LNCaP clone FGC (cell line): ENCODE measurements at regions not wholly inside any gene's neighbourhood (a gene's known extent, or its start where the extent isn't known, plus 50 kb on each side); places are given as distances from the start of the nearest gene placed in this dataset.

Source experiments
- DNase-seq: peaks from one replicate; pipeline ENCODE4 v3.0.0-alpha.2; 2011; ENCODE audit warnings: low read depth
- H3K4me3 ChIP-seq: 2 replicates; pipeline ENCODE4 v1.5.1; 2011; ENCODE audit warnings: mild to moderate bottlenecking, low read depth, low read length, control low read depth
- TF ChIP-seq, protein P1 (sequence below): IDR thresholded peaks from 2 replicates; pipeline ENCODE4 v1.5.1; 2012; ENCODE audit warnings: mild to moderate bottlenecking; ENCODE audit not compliant: control insufficient read depth, insufficient read depth; ENCODE audit errors: extremely low read depth

DNA sequence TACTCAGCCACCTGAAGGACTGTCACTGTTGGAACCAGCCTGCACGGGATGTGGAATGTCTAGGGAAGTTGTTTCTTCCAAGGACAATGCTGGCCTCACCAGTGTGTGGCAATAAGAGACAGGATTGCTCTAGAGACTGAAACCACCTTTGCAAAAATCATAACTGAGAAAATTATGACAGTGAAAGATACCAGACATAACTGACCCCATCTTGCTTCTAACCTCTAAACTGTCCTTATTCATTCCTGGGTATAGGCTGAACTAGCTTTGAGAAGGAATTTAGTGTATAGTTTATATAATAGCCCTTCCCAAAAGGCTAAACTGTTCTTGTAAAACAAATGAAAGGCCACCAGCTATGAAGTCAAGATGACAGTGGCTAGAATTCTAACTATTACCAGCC lies 83.6 kb downstream of the IER5 start:
- DNase-seq = no peak
- TF ChIP-seq, protein P1, sequence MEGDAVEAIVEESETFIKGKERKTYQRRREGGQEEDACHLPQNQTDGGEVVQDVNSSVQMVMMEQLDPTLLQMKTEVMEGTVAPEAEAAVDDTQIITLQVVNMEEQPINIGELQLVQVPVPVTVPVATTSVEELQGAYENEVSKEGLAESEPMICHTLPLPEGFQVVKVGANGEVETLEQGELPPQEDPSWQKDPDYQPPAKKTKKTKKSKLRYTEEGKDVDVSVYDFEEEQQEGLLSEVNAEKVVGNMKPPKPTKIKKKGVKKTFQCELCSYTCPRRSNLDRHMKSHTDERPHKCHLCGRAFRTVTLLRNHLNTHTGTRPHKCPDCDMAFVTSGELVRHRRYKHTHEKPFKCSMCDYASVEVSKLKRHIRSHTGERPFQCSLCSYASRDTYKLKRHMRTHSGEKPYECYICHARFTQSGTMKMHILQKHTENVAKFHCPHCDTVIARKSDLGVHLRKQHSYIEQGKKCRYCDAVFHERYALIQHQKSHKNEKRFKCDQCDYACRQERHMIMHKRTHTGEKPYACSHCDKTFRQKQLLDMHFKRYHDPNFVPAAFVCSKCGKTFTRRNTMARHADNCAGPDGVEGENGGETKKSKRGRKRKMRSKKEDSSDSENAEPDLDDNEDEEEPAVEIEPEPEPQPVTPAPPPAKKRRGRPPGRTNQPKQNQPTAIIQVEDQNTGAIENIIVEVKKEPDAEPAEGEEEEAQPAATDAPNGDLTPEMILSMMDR = no peak
- no peak overlapping the region for H3K4me3 ChIP-seq

DNA sequence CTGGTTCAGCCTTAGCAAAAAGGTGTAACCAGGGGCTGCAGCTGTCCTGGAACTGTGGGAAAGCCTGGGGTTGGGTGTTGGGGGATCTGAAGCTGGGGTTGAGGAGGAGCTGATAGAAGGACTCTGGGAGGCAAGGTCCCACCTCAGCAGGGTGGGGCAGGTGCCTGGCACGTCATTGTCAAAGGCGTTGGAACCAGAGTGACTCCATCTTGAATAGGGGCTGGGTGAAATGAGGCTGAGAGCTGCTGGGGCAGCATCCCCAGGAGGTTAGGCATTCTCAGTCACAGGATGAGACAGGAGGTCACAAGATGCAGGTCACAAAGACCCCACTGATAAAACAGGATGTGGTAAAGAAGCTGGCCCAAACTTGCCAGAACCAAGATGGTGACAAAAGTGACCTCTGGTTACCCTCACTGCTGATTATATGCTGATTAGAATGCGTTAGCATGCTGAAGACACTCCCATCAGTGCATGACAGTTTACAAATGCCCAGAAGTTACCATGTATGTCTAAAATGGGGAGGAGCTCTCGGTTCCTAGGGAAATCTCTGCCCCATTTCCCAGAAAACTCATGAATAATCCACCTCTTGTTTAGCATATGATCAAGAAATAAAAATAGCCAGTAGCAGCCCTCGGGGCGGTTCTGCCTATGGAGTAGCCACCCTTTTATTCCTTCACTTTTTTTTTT lies 85.4 kb downstream of the IER5 start:
- no peak overlapping the region for H3K4me3 ChIP-seq
- DNase-seq = no peak
- TF ChIP-seq, protein P1 = no peak

DNA sequence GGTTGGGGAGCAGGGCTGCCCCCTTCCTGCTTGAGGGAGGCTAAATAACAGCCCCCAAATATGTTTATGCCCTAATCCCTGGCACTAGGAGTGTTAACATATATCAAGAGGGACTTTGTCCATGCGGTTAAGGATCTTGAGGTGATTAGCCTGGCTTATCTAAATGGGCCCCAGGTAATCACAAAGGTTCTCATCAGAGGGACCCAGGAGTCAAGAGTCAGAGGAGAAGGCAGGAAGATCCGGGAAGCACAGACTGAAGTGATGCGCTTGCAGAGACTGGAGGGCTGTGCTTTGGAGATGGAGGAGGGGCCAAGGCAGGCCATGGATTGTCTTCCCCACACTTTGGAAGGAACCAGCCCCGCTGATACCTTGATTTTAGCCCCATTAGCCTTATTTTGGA lies 86.4 kb downstream of the IER5 start:
- TF ChIP-seq, protein P1 = no peak
- H3K4me3 ChIP-seq = no peak overlapping the region
- no peak for DNase-seq

DNA sequence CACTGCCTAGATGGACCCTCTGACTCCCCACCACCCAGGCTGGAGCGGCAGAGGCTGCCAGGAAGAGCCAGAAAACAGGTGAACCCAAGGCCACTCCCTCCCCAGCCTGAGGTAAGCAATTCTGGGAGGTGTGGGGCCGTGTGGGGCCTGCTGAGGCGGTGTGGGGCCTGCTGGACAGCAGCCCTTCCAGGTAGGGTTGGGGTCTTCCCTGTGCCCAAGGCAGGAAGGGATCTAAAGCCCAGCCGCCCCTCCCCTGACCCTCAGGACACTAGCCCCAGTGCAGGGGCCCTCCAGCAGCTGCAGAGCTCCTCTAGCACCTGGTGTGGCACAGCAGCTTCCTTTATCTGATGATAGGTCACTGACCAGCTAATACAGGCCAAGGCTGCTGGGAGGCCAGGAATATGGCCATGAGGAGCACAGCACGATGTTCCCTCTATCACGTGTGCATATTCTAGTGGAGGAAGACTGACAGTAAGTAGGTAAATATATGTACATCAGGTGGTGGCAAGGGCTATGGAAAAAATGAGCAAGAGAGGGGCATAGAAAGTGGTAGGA lies 86.9 kb downstream of the IER5 start:
- TF ChIP-seq, protein P1 = no peak
- DNase-seq = no peak
- H3K4me3 ChIP-seq = no peak overlapping the region

DNA sequence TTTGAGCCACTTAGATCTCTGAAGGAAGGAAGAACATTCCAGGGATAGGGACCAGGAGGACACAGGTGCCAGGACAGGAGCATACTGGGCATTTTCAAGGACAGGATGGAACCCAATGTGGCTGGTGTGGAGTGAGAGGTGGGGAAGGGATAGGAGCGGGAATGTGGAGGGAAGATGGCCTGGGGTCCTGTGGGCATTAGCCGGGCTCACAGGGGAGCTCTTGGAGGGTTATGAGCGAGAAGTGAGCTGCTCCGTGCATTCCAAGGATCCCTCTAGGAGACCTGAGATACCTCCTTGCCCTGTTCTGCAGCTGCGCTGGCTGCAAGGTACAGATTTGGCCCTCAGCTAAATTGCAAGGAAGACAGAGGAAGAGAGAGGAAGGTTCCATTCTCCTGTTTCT lies 87.5 kb downstream of the IER5 start:
- no peak for DNase-seq
- TF ChIP-seq, protein P1 = no peak
- H3K4me3 ChIP-seq = no peak overlapping the region

DNA sequence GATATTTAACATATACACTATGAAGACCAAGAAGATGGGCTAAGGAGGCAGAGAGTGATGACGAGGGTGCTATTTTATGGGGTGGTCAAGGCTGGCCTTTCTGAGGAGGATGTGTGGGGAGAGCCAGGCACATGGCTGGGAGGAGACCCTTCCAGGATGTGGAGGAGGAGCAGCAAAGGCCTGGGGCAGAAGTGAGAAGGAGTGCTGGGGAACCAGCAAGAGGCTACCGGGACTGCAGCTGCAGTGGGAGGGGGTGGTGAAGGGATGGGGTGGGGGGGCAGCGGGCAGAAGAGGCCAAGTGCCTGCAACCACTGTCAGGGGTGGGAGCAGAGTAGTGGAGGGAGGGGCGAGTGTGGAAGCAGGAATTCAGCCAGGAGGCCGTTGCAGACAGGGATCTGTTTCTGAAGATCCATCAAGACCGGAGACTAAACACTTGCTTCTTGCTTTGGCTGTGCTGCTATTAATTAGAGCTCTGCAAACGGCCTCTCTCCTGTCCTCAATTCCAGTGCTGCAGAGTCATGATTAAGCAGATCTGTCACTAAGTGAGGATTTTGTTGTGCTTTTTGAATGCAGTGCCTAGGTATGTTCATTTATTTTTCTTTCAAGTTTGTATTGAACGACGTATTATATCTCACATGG lies 89.9 kb downstream of the IER5 start:
- H3K4me3 ChIP-seq = no peak overlapping the region
- no peak for DNase-seq
- TF ChIP-seq, protein P1 = no peak
